Panc1 (cell line): ENCODE measurements at regions not wholly inside any gene's neighbourhood (a gene's known extent, or its start where the extent isn't known, plus 50 kb on each side); places are given as distances from the start of the nearest gene placed in this dataset.

ENCODE experiments used
- ATAC-seq: fragments of 200-7000 bp; cut with Tn5 transposase; 2 replicates; pipeline ENCODE4 v1.9.1; 2020; ENCODE audit warnings: mild to moderate bottlenecking, moderate library complexity
- BruUV-seq: library from RNA; stranded (reverse); fragments of 400-500 nt; replicated peaks from 2 replicates; lab custom pipeline; 2021; lab: Mats Ljungman, UMichigan
- CTCF ChIA-PET: fragments of 300-600 bp; sonication (Branson Sonifier 250); formaldehyde crosslinking; loops from one replicate; lab custom pipeline; 2022; ENCODE audit warnings: antibody characterized with exemption; lab: Charles Lee
- POLR2A ChIA-PET: fragments of 300-600 bp; sonication (Branson Sonifier 250); formaldehyde crosslinking; loops from one replicate; lab custom pipeline; 2022; ENCODE audit warnings: antibody characterized with exemption; lab: Charles Lee
- DNase-seq: peaks from one replicate; pipeline ENCODE4 v3.0.0-alpha.2; 2010; ENCODE audit warnings: low read depth, low spot score
- H3K27ac ChIP-seq: 2 replicates; pipeline ENCODE4 v1.5.1; 2011; ENCODE audit warnings: mild to moderate bottlenecking, low read length, inconsistent platforms
- H3K27me3 ChIP-seq: fragments of 200-500 bp; sonication (Bioruptor generic); 2 replicates; pipeline ENCODE4 v1.6.0; 2014; ENCODE audit warnings: low read length, inconsistent platforms; ENCODE audit not compliant: control insufficient read depth, insufficient read depth
- H3K36me3 ChIP-seq: fragments of 200-500 bp; sonication (Bioruptor generic); 2 replicates; pipeline ENCODE4 v1.5.1; 2014; ENCODE audit warnings: inconsistent platforms, mild to moderate bottlenecking, low read length, moderate library complexity; ENCODE audit not compliant: control insufficient read depth, insufficient read depth
- H3K4me1 ChIP-seq: 2 replicates; pipeline ENCODE4 v1.5.1; 2011; ENCODE audit warnings: inconsistent platforms, mild to moderate bottlenecking, low read length, moderate library complexity; ENCODE audit not compliant: control insufficient read depth, insufficient read depth
- H3K4me3 ChIP-seq, 2 experiments: 2 replicates each; pipeline ENCODE4 v1.5.1; 2011 to 2012; ENCODE audit warnings: low read depth in 2 of 2, low read length in 2 of 2, mild to moderate bottlenecking in 2 of 2, inconsistent platforms in 1 of 2, moderate library complexity in 1 of 2
- H3K9me3 ChIP-seq: fragments of 200-500 bp; sonication (Bioruptor generic); 2 replicates; pipeline ENCODE4 v1.5.1; 2014; ENCODE audit warnings: low read depth, mild to moderate bottlenecking, inconsistent platforms, low read length, moderate library complexity; ENCODE audit not compliant: control insufficient read depth, insufficient read depth
- POLR2AphosphoS5 ChIP-seq: IDR thresholded peaks from 2 replicates; pipeline ENCODE4 v1.6.1; 2012; ENCODE audit warnings: mild to moderate bottlenecking, low read depth, low read length, moderate library complexity
- SIN3A ChIP-seq: IDR thresholded peaks from 2 replicates; pipeline ENCODE4 v1.6.1; 2012; ENCODE audit warnings: low read depth, mild to moderate bottlenecking, low read length, moderate library complexity, borderline replicate concordance; ENCODE audit not compliant: insufficient read depth
- TCF7L2 ChIP-seq: IDR thresholded peaks from 2 replicates; pipeline ENCODE4 v1.6.1; 2011; ENCODE audit warnings: mild to moderate bottlenecking, low read depth, low read length, inconsistent platforms
- in situ Hi-C: cut with HindIII; loops from 2 replicates; pipeline ENCODE4 v1.10.0; 2016; ENCODE audit warnings: low sequenced_read_pairs, low pct_unique_long_range_greater_than_20kb
- intact Hi-C: fragments of 100-400 bp; cut with micrococcal nuclease; formaldehyde crosslinking; loops from one replicate; pipeline ENCODE4 v1.10.0; 2022; ENCODE audit not compliant: unreplicated experiment
- TF ChIP-seq, protein P1 (sequence below), 2 experiments: IDR thresholded peaks; 2 replicates each; pipeline ENCODE4 v1.6.1; 2011 to 2012; ENCODE audit warnings: low read depth in 2 of 2, control low read depth in 1 of 2, low read length in 1 of 2, mild to moderate bottlenecking in 1 of 2, moderate library complexity in 1 of 2; ENCODE audit not compliant: insufficient read depth in 1 of 2
- TF ChIP-seq, protein P2 (sequence below): fragments of 450-650 bp; IDR thresholded peaks from 2 replicates; pipeline ENCODE4 v1.5.1; 2017; ENCODE audit warnings: mild to moderate bottlenecking

- no peak for DNase-seq
- H3K4me3 ChIP-seq, result no peak overlapping the region
These were observed 128.5 kb downstream of the ALG10B start for GRCh38 chr12:38445040-38445439.

GRCh38 chr12:38448991-38449390 lies 132.4 kb downstream of the ALG10B start:
- H3K9me3 ChIP-seq, result no peaks in the 10 kb centered on the region
- TF ChIP-seq TCF7L2 (no peak), POLR2AphosphoS5 (no peak), SIN3A (no peak)
- TF ChIP-seq, protein P1, sequence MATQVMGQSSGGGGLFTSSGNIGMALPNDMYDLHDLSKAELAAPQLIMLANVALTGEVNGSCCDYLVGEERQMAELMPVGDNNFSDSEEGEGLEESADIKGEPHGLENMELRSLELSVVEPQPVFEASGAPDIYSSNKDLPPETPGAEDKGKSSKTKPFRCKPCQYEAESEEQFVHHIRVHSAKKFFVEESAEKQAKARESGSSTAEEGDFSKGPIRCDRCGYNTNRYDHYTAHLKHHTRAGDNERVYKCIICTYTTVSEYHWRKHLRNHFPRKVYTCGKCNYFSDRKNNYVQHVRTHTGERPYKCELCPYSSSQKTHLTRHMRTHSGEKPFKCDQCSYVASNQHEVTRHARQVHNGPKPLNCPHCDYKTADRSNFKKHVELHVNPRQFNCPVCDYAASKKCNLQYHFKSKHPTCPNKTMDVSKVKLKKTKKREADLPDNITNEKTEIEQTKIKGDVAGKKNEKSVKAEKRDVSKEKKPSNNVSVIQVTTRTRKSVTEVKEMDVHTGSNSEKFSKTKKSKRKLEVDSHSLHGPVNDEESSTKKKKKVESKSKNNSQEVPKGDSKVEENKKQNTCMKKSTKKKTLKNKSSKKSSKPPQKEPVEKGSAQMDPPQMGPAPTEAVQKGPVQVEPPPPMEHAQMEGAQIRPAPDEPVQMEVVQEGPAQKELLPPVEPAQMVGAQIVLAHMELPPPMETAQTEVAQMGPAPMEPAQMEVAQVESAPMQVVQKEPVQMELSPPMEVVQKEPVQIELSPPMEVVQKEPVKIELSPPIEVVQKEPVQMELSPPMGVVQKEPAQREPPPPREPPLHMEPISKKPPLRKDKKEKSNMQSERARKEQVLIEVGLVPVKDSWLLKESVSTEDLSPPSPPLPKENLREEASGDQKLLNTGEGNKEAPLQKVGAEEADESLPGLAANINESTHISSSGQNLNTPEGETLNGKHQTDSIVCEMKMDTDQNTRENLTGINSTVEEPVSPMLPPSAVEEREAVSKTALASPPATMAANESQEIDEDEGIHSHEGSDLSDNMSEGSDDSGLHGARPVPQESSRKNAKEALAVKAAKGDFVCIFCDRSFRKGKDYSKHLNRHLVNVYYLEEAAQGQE (IDR thresholded peaks at IDR 0.05; ENCODE audit: insufficient read depth in 1 of 2, low read depth in 2 of 2, low read length in 1 of 2), result no peak
- TF ChIP-seq, protein P2, sequence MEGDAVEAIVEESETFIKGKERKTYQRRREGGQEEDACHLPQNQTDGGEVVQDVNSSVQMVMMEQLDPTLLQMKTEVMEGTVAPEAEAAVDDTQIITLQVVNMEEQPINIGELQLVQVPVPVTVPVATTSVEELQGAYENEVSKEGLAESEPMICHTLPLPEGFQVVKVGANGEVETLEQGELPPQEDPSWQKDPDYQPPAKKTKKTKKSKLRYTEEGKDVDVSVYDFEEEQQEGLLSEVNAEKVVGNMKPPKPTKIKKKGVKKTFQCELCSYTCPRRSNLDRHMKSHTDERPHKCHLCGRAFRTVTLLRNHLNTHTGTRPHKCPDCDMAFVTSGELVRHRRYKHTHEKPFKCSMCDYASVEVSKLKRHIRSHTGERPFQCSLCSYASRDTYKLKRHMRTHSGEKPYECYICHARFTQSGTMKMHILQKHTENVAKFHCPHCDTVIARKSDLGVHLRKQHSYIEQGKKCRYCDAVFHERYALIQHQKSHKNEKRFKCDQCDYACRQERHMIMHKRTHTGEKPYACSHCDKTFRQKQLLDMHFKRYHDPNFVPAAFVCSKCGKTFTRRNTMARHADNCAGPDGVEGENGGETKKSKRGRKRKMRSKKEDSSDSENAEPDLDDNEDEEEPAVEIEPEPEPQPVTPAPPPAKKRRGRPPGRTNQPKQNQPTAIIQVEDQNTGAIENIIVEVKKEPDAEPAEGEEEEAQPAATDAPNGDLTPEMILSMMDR, result no peak
- no peak overlapping the region for H3K4me3 ChIP-seq
- no peaks in the 10 kb centered on the region for H3K4me1 ChIP-seq
- peaks cover 2% of the 10 kb centered on the region; the same call in 1 of the 2 replicates for H3K27me3 ChIP-seq
- ChIA-PET CTCF (no interaction called here), POLR2A (no interaction called here)
- H3K36me3 ChIP-seq, result no peaks in the 10 kb centered on the region
- no TSS peak for BruUV-seq
- ATAC-seq (no peak), DNase-seq (no peak)
- H3K27ac ChIP-seq, result no peak overlapping the region
- in situ Hi-C loops, result no loop called here
- intact Hi-C loops, result no loop called here

More at GRCh38 chr12:38445040-38445439, 128.5 kb downstream of the ALG10B start:
- ATAC-seq, result no peak
- in situ Hi-C loops (no loop called here), intact Hi-C loops (no loop called here)
- no peak overlapping the region for H3K27ac ChIP-seq
- ChIA-PET POLR2A (no interaction called here), CTCF (no interaction called here)
- no peaks in the 10 kb centered on the region for H3K36me3 ChIP-seq
- BruUV-seq, result no TSS peak
- no peaks in the 10 kb centered on the region for H3K4me1 ChIP-seq
- H3K9me3 ChIP-seq, result no peaks in the 10 kb centered on the region
- TF ChIP-seq POLR2AphosphoS5, result no peak
- TF ChIP-seq, protein P1 (IDR thresholded peaks at IDR 0.05; ENCODE audit: insufficient read depth in 1 of 2, low read depth in 2 of 2, low read length in 1 of 2), result no peak
- no peak for TF ChIP-seq SIN3A
- TF ChIP-seq, protein P2, result no peak
- no peak for TF ChIP-seq TCF7L2
- H3K27me3 ChIP-seq, result peaks cover 2% of the 10 kb centered on the region; the same call in 1 of the 2 replicates
